HG02870 (cell line): ENCODE measurements at regions not wholly inside any gene's neighbourhood (a gene's known extent, or its start where the extent isn't known, plus 50 kb on each side); places are given as distances from the start of the nearest gene placed in this dataset.

Experiments used
- ATAC-seq: cut with Tn5 transposase; IDR thresholded peaks from one replicate; pipeline ENCODE4 v1.9.1; 2021; ENCODE audit warnings: mild to moderate bottlenecking, moderate library complexity; ENCODE audit not compliant: unreplicated experiment

- ATAC-seq, result no peak
These were observed 239.7 kb upstream of the AGA start for GRCh38 chr4:177681902-177682301.

- ATAC-seq, result no peak
These were observed 244.9 kb upstream of the AGA start for GRCh38 chr4:177687117-177687516.

- ATAC-seq, result no peak
These were observed 250.7 kb upstream of the AGA start for GRCh38 chr4:177692907-177693306.

GRCh38 chr4:177696438-177696966 lies 254.3 kb upstream of the AGA start:
- ATAC-seq, result no peak

GRCh38 chr4:177699365-177700213 lies 257.4 kb upstream of the AGA start:
- ATAC-seq, result no peak

- no peak for ATAC-seq
These were observed 264.7 kb upstream of the AGA start for GRCh38 chr4:177706916-177707315.

- ATAC-seq, result no peak
These were observed 271.2 kb upstream of the AGA start for GRCh38 chr4:177713454-177713853.

- ATAC-seq, result no peak
These were observed 275.2 kb upstream of the AGA start for GRCh38 chr4:177717407-177717806.

GRCh38 chr4:177718514-177718913 lies 276.3 kb upstream of the AGA start:
- ATAC-seq, result no peak

GRCh38 chr4:177726111-177726510 lies 283.9 kb upstream of the AGA start:
- no peak for ATAC-seq

- ATAC-seq, result no peak
These were observed 286.3 kb upstream of the AGA start for GRCh38 chr4:177728361-177729152.

- no peak for ATAC-seq
These were observed 287.4 kb upstream of the AGA start for GRCh38 chr4:177729681-177730080.

- no peak for ATAC-seq
These were observed 295.2 kb upstream of the AGA start for GRCh38 chr4:177737387-177737940.

- no peak for ATAC-seq
These were observed 298.3 kb upstream of the AGA start for GRCh38 chr4:177740563-177740962.

- no peak for ATAC-seq
These were observed 317.5 kb upstream of the AGA start for GRCh38 chr4:177759729-177760128.

- ATAC-seq, result no peak
These were observed 319.5 kb upstream of the AGA start for GRCh38 chr4:177761692-177762091.

GRCh38 chr4:177769155-177769554 lies 326.9 kb upstream of the AGA start:
- ATAC-seq, result no peak

GRCh38 chr4:177770776-177771175 lies 328.5 kb upstream of the AGA start:
- no peak for ATAC-seq

GRCh38 chr4:177771645-177772044 lies 329.4 kb upstream of the AGA start:
- no peak for ATAC-seq

- ATAC-seq, result no peak
These were observed 336.4 kb upstream of the AGA start for GRCh38 chr4:177778623-177779022.

GRCh38 chr4:177785000-177785399 lies 342.8 kb upstream of the AGA start:
- ATAC-seq, result no peak

- ATAC-seq, result no peak
These were observed 347.4 kb upstream of the AGA start for GRCh38 chr4:177789610-177790009.
